Kidney epithelial cell (primary cell): ENCODE measurements at regions not wholly inside any gene's neighbourhood (a gene's known extent, or its start where the extent isn't known, plus 50 kb on each side); places are given as distances from the start of the nearest gene placed in this dataset.
A peak's percentile ranks its signal among the peaks of the same experiment; 100 is the strongest.

ENCODE experiments used
- DNase-seq: peaks from one replicate; pipeline ENCODE4 v3.0.0-alpha.2; 2010; ENCODE audit warnings: low read depth
- H3K27me3 ChIP-seq: 2 replicates; pipeline ENCODE4 v1.6.0; 2011; ENCODE audit warnings: low read length; ENCODE audit not compliant: control insufficient read depth, insufficient read depth
- H3K36me3 ChIP-seq: 2 replicates; pipeline ENCODE4 v1.5.1; 2011; ENCODE audit warnings: low read length; ENCODE audit not compliant: control insufficient read depth, insufficient read depth
- H3K4me3 ChIP-seq: 2 replicates; pipeline ENCODE4 v1.5.1; 2011; ENCODE audit warnings: low read depth, mild to moderate bottlenecking, control low read depth, low read length
- CTCF ChIP-seq: IDR thresholded peaks from 2 replicates; pipeline ENCODE4 v1.5.1; 2011; ENCODE audit warnings: mild to moderate bottlenecking, moderate library complexity, low read length, control low read depth, inconsistent platforms; ENCODE audit not compliant: insufficient read depth, poor library complexity, severe bottlenecking

- Histone ChIP-seq H3K4me3 (no peak overlapping the region), H3K27me3 (no peaks in the 10 kb centered on the region), H3K36me3 (no peaks in the 10 kb centered on the region)
- DNase-seq: no peak
- no peak for TF ChIP-seq CTCF
Observed at GRCh38 chr14:30218907-30219306, 291.3 kb upstream of the PRKD1 start.

GRCh38 chr14:30221546-30221945 lies 293.9 kb upstream of the PRKD1 start:
- no peaks in the 10 kb centered on the region for H3K36me3 ChIP-seq
- no peak for DNase-seq
- no peaks in the 10 kb centered on the region for H3K27me3 ChIP-seq
- no peak for TF ChIP-seq CTCF
- no peak overlapping the region for H3K4me3 ChIP-seq

GRCh38 chr14:30223385-30223785 lies 295.7 kb upstream of the PRKD1 start:
- no peaks in the 10 kb centered on the region for H3K36me3 ChIP-seq
- H3K4me3 ChIP-seq: no peak overlapping the region
- TF ChIP-seq CTCF: no peak
- H3K27me3 ChIP-seq: no peaks in the 10 kb centered on the region
- DNase-seq: peak; percentile 87

- H3K27me3 ChIP-seq: no peaks in the 10 kb centered on the region
- no peak for DNase-seq
- no peak for TF ChIP-seq CTCF
- H3K36me3 ChIP-seq: no peaks in the 10 kb centered on the region
- H3K4me3 ChIP-seq: no peak overlapping the region
Observed at GRCh38 chr14:30223966-30224365, 296.3 kb upstream of the PRKD1 start.

GRCh38 chr14:30225176-30225575 lies 297.5 kb upstream of the PRKD1 start:
- H3K36me3 ChIP-seq: no peaks in the 10 kb centered on the region
- H3K27me3 ChIP-seq: no peaks in the 10 kb centered on the region
- H3K4me3 ChIP-seq: no peak overlapping the region
- no peak for TF ChIP-seq CTCF
- no peak for DNase-seq

- TF ChIP-seq CTCF: no peak
- H3K36me3 ChIP-seq: no peaks in the 10 kb centered on the region
- no peak for DNase-seq
- no peaks in the 10 kb centered on the region for H3K27me3 ChIP-seq
- H3K4me3 ChIP-seq: no peak overlapping the region
Observed at GRCh38 chr14:30227436-30227835, 299.8 kb upstream of the PRKD1 start.
